IMR-90 (cell line): ENCODE measurements at regions not wholly inside any gene's neighbourhood (a gene's known extent, or its start where the extent isn't known, plus 50 kb on each side); places are given as distances from the start of the nearest gene placed in this dataset.

ENCODE experiments used
- ATAC-seq: fragments of 200-7000 bp; cut with Tn5 transposase; 2 replicates; pipeline ENCODE4 v1.9.1; 2020; ENCODE audit warnings: low read depth, mild to moderate bottlenecking, moderate library complexity
- BruUV-seq: library from RNA; stranded (reverse); fragments of 400-500 nt; replicated peaks from 2 replicates; lab custom pipeline; 2021; lab: Mats Ljungman, UMichigan
- CTCF ChIA-PET: fragments of 300-600 bp; formaldehyde crosslinking; extraction: SDS; loops from one replicate; lab custom pipeline; 2021; ENCODE audit warnings: antibody characterized with exemption; lab: Yijun Ruan, JAX
- POLR2A ChIA-PET: fragments of 300-600 bp; sonication (Branson Sonifier 250); formaldehyde crosslinking; loops from one replicate; lab custom pipeline; 2022; ENCODE audit warnings: antibody characterized with exemption; ENCODE audit not compliant: unreplicated experiment; lab: Charles Lee
- DNase-seq: peaks from one replicate; pipeline ENCODE4 v3.0.0; 2013
- H2AFZ ChIP-seq: replicated peaks from 2 replicates; pipeline ENCODE3; 2013; ENCODE audit warnings: low read length, mild to moderate bottlenecking; ENCODE audit not compliant: poor library complexity
- H2AK5ac ChIP-seq: 2 replicates; pipeline ENCODE4 v1.6.1; 2013; ENCODE audit warnings: low read depth, low read length, inconsistent platforms
- H2AK9ac ChIP-seq: replicated peaks from 2 replicates; pipeline ENCODE3; 2013; ENCODE audit warnings: mild to moderate bottlenecking, low read depth, low read length, moderate library complexity; ENCODE audit not compliant: poor library complexity
- H2BK120ac ChIP-seq: 2 replicates; pipeline ENCODE4 v1.6.1; 2013; ENCODE audit warnings: low read depth, low read length, inconsistent platforms
- H2BK15ac ChIP-seq: 3 replicates; pipeline ENCODE4 v1.6.1; 2013; ENCODE audit warnings: low read depth, low read length, inconsistent platforms
- H2BK20ac ChIP-seq: 2 replicates; pipeline ENCODE4 v1.6.1; 2013; ENCODE audit warnings: low read depth, mild to moderate bottlenecking, inconsistent platforms, low read length, moderate library complexity
- H2BK5ac ChIP-seq: 2 replicates; pipeline ENCODE4 v1.6.1; 2013; ENCODE audit warnings: mild to moderate bottlenecking, low read depth, low read length, inconsistent platforms; ENCODE audit not compliant: poor library complexity, severe bottlenecking
- H3K14ac ChIP-seq: replicated peaks from 2 replicates; pipeline ENCODE4 v1.6.1; 2013; ENCODE audit warnings: low read depth, low read length, inconsistent platforms
- H3K18ac ChIP-seq: 2 replicates; pipeline ENCODE4 v1.6.1; 2013; ENCODE audit warnings: low read depth, low read length, control low read depth
- H3K23ac ChIP-seq: 2 replicates; pipeline ENCODE4 v1.6.1; 2013; ENCODE audit warnings: low read depth, low read length, inconsistent platforms
- H3K27ac ChIP-seq: 2 replicates; pipeline ENCODE4 v1.5.1; 2013; ENCODE audit warnings: mild to moderate bottlenecking, control low read depth, low read length; ENCODE audit not compliant: insufficient read depth
- H3K27me3 ChIP-seq: 2 replicates; pipeline ENCODE4 v1.6.1; 2013; ENCODE audit warnings: low read length; ENCODE audit not compliant: control insufficient read depth, insufficient read depth
- H3K36me3 ChIP-seq: 2 replicates; pipeline ENCODE4 v1.6.1; 2013; ENCODE audit warnings: low read length, mixed read lengths; ENCODE audit not compliant: control insufficient read depth, insufficient read depth
- H3K4ac ChIP-seq: 2 replicates; pipeline ENCODE4 v1.6.1; 2013; ENCODE audit warnings: low read depth, low read length, inconsistent platforms
- H3K4me1 ChIP-seq: 2 replicates; pipeline ENCODE4 v1.6.1; 2013; ENCODE audit warnings: low read length, mixed read lengths; ENCODE audit not compliant: control insufficient read depth, insufficient read depth
- H3K4me2 ChIP-seq: 2 replicates; pipeline ENCODE4 v1.6.1; 2013; ENCODE audit warnings: low read depth, mild to moderate bottlenecking, control low read depth, low read length, moderate library complexity
- H3K4me3 ChIP-seq: 2 replicates; pipeline ENCODE4 v1.5.1; 2013; ENCODE audit warnings: low read depth, mild to moderate bottlenecking, control low read depth, low read length, moderate library complexity; ENCODE audit not compliant: insufficient read depth
- H3K56ac ChIP-seq: 2 replicates; pipeline ENCODE4 v1.6.1; 2013; ENCODE audit warnings: low read length, inconsistent platforms; ENCODE audit not compliant: insufficient read depth; ENCODE audit errors: extremely low read depth
- H3K79me1 ChIP-seq, 2 experiments: 2 replicates each; pipeline ENCODE4 v1.6.1; 2013; ENCODE audit warnings: low read length in 2 of 2, inconsistent platforms in 1 of 2, low read depth in 1 of 2
- H3K9ac ChIP-seq: 2 replicates; pipeline ENCODE4 v1.6.1; 2013; ENCODE audit warnings: low read depth, low read length, control low read depth
- H3K9me1 ChIP-seq: 2 replicates; pipeline ENCODE4 v1.6.1; 2013; ENCODE audit warnings: low read length, inconsistent platforms; ENCODE audit not compliant: insufficient read depth
- H3K9me3 ChIP-seq: 2 replicates; pipeline ENCODE4 v1.6.1; 2013; ENCODE audit warnings: low read length; ENCODE audit not compliant: control insufficient read depth, insufficient read depth
- H4K20me1 ChIP-seq: 2 replicates; pipeline ENCODE4 v1.6.1; 2013; ENCODE audit warnings: low read length, inconsistent platforms; ENCODE audit not compliant: insufficient read depth
- H4K5ac ChIP-seq: 2 replicates; pipeline ENCODE4 v1.6.1; 2013; ENCODE audit warnings: mild to moderate bottlenecking, low read depth, low read length, control low read depth
- H4K8ac ChIP-seq, 2 experiments: 2 replicates each; pipeline ENCODE4 v1.6.1; 2013; ENCODE audit warnings: low read depth in 2 of 2, low read length in 2 of 2, control low read depth in 1 of 2, inconsistent platforms in 1 of 2
- H4K91ac ChIP-seq: 2 replicates; pipeline ENCODE4 v1.6.1; 2013; ENCODE audit warnings: low read depth, low read length, inconsistent platforms; ENCODE audit not compliant: insufficient read depth
- CHD1 ChIP-seq: IDR thresholded peaks from 2 replicates; pipeline ENCODE4 v1.6.1; 2012; ENCODE audit warnings: low read depth, low read length, improper control_type of control experiment
- FOS ChIP-seq: fragments of 150-350 bp; IDR thresholded peaks from 2 replicates; pipeline ENCODE4 v1.6.1; 2016; ENCODE audit warnings: low read depth, low read length
- NFE2L2 ChIP-seq: fragments of 150-350 bp; IDR thresholded peaks from 2 replicates; pipeline ENCODE4 v1.6.1; 2016; ENCODE audit warnings: low read depth, mild to moderate bottlenecking, low read length
- POLR2A ChIP-seq: IDR thresholded peaks from 2 replicates; pipeline ENCODE4 v1.6.1; 2012; ENCODE audit warnings: mild to moderate bottlenecking, low read depth, low read length
- WGBS, 2 experiments: methylation state at CpG; one replicate each; pipeline versions ENCODE4 v1.1.5 to v1.1.7; 2013; ENCODE audit warnings: missing lambda C conversion rate in 2 of 2; ENCODE audit not compliant: insufficient read length in 1 of 2; ENCODE audit errors: extremely low coverage in 2 of 2; 5-methylcytosine and 5-hydroxymethylcytosine counted together
- dilution Hi-C: fragments of 300-500 bp; cut with HindIII; formaldehyde crosslinking; loops from one replicate; pipeline ENCODE4 v1.14.3; 2018; ENCODE audit warnings: low sequenced_read_pairs; ENCODE audit not compliant: unreplicated experiment
- in situ Hi-C: fragments of 300-500 bp; cut with MboI; formaldehyde crosslinking; loops from 3 replicates; pipeline ENCODE4 v1.14.3; 2019; ENCODE audit warnings: low sequenced_read_pairs, inconsistent platforms, mixed read lengths
- intact Hi-C: fragments of 100-400 bp; cut with micrococcal nuclease; formaldehyde crosslinking; loops from 2 replicates; pipeline ENCODE4 v1.10.0; 2022

DNA sequence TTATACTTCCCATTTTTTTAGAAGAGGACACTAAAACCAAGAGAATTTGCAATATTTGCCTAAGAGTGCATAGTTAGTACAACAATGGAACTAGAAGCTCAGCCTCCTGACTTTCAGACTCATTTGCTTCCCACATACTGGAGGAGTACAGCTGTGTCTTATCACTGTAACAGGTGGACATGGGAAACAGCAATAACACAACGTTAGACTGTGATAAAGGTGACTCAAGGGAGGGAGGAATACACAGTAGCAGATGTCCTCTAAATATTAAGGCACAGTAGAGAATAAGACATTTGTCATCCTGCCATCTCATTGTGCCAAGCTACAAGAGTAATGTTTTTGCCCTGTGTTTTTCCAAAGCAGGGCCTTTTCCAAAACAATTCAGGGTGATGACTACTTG, 55.4 kb upstream of the JAK1 start:
- no peak overlapping the region for H2BK20ac ChIP-seq
- H3K9me1 ChIP-seq: no peaks in the 10 kb centered on the region
- H4K5ac ChIP-seq: no peak overlapping the region
- no peak for DNase-seq
- no TSS peak for BruUV-seq
- H3K4me3 ChIP-seq: no peak overlapping the region
- no peaks in the 10 kb centered on the region for H3K79me1 ChIP-seq
- no CpG with 5 or more reads among the region's 1 CpG for WGBS, 2 experiments
- no peak overlapping the region for H2BK15ac ChIP-seq
- no peak overlapping the region for H2AK9ac ChIP-seq
- dilution Hi-C loops: no loop called here
- H3K9ac ChIP-seq: no peak overlapping the region
- no peak overlapping the region for H2AFZ ChIP-seq
- no peak overlapping the region for H4K8ac ChIP-seq
- TF ChIP-seq NFE2L2 (no peak), FOS (no peak), CHD1 (no peak), POLR2A (no peak)
- H3K23ac ChIP-seq: no peak overlapping the region
- H3K14ac ChIP-seq: no peak overlapping the region
- H4K20me1 ChIP-seq: no peaks in the 10 kb centered on the region
- peaks cover 4% of the 10 kb centered on the region; the same call in 1 of the 2 replicates for H3K27me3 ChIP-seq
- H3K36me3 ChIP-seq: no peaks in the 10 kb centered on the region
- no peak for ATAC-seq
- H2BK120ac ChIP-seq: no peak overlapping the region
- no peak overlapping the region for H2AK5ac ChIP-seq
- no peak overlapping the region for H3K56ac ChIP-seq
- H3K9me3 ChIP-seq: no peaks in the 10 kb centered on the region
- in situ Hi-C loops: no loop called here
- H3K4ac ChIP-seq: no peak overlapping the region
- CTCF ChIA-PET: interaction anchor here (0.6 to 1.4 kb wide), 5 partner anchors 16 to 1646 kb away, joined by 3 to 5 read pairs (median 4); no protein-coding TSS in a partner anchor
- no peak overlapping the region for H3K4me2 ChIP-seq
- H3K4me1 ChIP-seq: no peaks in the 10 kb centered on the region
- POLR2A ChIA-PET: no interaction called here
- no peak overlapping the region for H3K18ac ChIP-seq
- H3K27ac ChIP-seq: no peak overlapping the region
- H4K91ac ChIP-seq: no peak overlapping the region
- H2BK5ac ChIP-seq: no peak overlapping the region
- intact Hi-C loops: no loop called here
